ENCODE measurements at regions not wholly inside any gene's neighbourhood (a gene's known extent, or its start where the extent isn't known, plus 50 kb on each side); places are given as distances from the start of the nearest gene placed in this dataset.

- TF ChIP-seq, protein P1, sequence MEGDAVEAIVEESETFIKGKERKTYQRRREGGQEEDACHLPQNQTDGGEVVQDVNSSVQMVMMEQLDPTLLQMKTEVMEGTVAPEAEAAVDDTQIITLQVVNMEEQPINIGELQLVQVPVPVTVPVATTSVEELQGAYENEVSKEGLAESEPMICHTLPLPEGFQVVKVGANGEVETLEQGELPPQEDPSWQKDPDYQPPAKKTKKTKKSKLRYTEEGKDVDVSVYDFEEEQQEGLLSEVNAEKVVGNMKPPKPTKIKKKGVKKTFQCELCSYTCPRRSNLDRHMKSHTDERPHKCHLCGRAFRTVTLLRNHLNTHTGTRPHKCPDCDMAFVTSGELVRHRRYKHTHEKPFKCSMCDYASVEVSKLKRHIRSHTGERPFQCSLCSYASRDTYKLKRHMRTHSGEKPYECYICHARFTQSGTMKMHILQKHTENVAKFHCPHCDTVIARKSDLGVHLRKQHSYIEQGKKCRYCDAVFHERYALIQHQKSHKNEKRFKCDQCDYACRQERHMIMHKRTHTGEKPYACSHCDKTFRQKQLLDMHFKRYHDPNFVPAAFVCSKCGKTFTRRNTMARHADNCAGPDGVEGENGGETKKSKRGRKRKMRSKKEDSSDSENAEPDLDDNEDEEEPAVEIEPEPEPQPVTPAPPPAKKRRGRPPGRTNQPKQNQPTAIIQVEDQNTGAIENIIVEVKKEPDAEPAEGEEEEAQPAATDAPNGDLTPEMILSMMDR (IDR thresholded peaks at IDR 0.05), result no peak
- no peaks in the 10 kb centered on the region for H3K4me1 ChIP-seq
- H3K27ac ChIP-seq, result no peak overlapping the region
- DNase-seq, result no peak
- no peaks in the 10 kb centered on the region for H3K27me3 ChIP-seq
- H3K4me3 ChIP-seq, result no peak overlapping the region
- no peaks in the 10 kb centered on the region for H3K36me3 ChIP-seq
- H3K9me3 ChIP-seq, result no peaks in the 10 kb centered on the region
- intact Hi-C loops (cut with DNase I; ENCODE audit: low total_unique reads), result no loop called here
These were observed 385.3 kb downstream of the PDCD6IP start for GRCh38 chr3:34183611-34184340.

GRCh38 chr3:34185301-34185700, 386.9 kb downstream of the PDCD6IP start:
- Histone ChIP-seq H3K4me1 (no peaks in the 10 kb centered on the region), H3K36me3 (no peaks in the 10 kb centered on the region), H3K4me3 (no peak overlapping the region), H3K9me3 (no peaks in the 10 kb centered on the region), H3K27ac (no peak overlapping the region), H3K27me3 (no peaks in the 10 kb centered on the region)
- TF ChIP-seq, protein P1 (IDR thresholded peaks at IDR 0.05), result no peak
- DNase-seq, result no peak
- intact Hi-C loops (cut with DNase I; ENCODE audit: low total_unique reads), result no loop called here

DNA sequence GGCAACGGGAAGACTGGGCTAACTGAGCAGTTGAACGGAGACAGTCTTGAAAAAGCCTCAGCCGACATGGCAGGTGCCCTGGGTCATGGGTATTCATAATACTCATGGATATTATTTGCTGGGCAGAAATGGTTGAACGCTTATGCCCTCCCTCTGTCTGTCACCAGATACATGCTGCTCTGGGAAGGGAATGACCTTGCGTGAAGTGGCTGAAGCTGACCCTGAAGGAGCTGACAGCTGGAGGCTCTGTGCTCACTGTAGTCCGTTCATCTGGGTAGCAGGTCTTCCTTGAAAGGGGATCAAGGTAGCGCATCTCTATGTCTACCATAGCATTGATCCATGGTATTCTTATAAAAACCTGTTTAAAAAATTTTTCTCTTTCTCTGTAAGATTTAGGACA, 390.7 kb downstream of the PDCD6IP start:
- Histone ChIP-seq H3K4me1 (no peaks in the 10 kb centered on the region), H3K27me3 (no peaks in the 10 kb centered on the region), H3K9me3 (no peaks in the 10 kb centered on the region), H3K36me3 (no peaks in the 10 kb centered on the region), H3K27ac (no peak overlapping the region), H3K4me3 (no peak overlapping the region)
- intact Hi-C loops (cut with DNase I; ENCODE audit: low total_unique reads), result no loop called here
- TF ChIP-seq, protein P1 (IDR thresholded peaks at IDR 0.05), result no peak
- DNase-seq, result no peak

DNA sequence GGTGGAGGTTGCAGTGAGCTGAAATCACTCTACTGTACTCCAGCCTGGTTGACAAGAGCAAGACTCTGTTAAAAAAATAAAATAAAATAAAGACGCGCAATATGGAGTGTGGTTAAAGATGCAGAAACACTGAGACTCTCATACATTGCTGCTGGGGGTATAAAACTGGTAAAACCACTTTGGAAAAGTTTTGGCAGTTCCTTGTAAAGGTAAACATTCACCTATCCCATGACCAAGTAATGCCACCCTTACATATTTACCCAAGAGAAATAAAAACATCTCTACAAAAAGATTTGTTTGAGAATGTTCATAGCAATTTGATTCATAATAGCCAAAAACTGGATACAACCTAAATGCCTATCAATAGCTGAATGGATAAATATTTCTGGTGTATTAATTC, 398.5 kb downstream of the PDCD6IP start:
- H3K4me1 ChIP-seq, result no peaks in the 10 kb centered on the region
- no peak overlapping the region for H3K27ac ChIP-seq
- no peaks in the 10 kb centered on the region for H3K9me3 ChIP-seq
- H3K4me3 ChIP-seq, result no peak overlapping the region
- no peaks in the 10 kb centered on the region for H3K36me3 ChIP-seq
- TF ChIP-seq, protein P1 (IDR thresholded peaks at IDR 0.05), result no peak
- intact Hi-C loops (cut with DNase I; ENCODE audit: low total_unique reads), result no loop called here
- DNase-seq, result no peak
- no peaks in the 10 kb centered on the region for H3K27me3 ChIP-seq

DNA sequence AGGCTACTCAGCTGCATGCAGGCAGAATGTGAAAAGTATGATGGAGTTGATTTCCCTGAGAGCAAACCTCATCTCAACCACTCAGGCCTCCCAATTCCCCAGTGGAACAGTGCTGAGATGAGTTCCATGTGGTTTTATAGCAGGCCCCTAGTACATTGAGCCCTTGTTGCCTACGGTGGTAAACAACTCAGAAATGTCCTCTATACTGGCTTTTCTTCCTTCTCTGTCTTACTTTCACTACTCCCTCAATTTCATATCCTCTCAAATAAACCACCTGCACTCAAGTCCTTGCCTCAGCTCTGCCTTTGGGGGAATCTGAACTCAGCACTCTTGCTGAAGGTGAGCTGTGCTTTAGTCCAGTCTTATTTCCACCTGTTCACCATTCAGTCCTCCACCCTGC, 399.9 kb downstream of the PDCD6IP start:
- DNase-seq, result no peak
- H3K27me3 ChIP-seq, result no peaks in the 10 kb centered on the region
- H3K36me3 ChIP-seq, result no peaks in the 10 kb centered on the region
- intact Hi-C loops (cut with DNase I; ENCODE audit: low total_unique reads), result no loop called here
- H3K4me3 ChIP-seq, result no peak overlapping the region
- H3K27ac ChIP-seq, result no peak overlapping the region
- TF ChIP-seq, protein P1 (IDR thresholded peaks at IDR 0.05), result no peak
- no peaks in the 10 kb centered on the region for H3K9me3 ChIP-seq
- H3K4me1 ChIP-seq, result peaks cover 0 to 7% (median 0%) of the 10 kb centered on the region in 4 donors
